ENCODE measurements at regions not wholly inside any gene's neighbourhood (a gene's known extent, or its start where the extent isn't known, plus 50 kb on each side); places are given as distances from the start of the nearest gene placed in this dataset.

DNA sequence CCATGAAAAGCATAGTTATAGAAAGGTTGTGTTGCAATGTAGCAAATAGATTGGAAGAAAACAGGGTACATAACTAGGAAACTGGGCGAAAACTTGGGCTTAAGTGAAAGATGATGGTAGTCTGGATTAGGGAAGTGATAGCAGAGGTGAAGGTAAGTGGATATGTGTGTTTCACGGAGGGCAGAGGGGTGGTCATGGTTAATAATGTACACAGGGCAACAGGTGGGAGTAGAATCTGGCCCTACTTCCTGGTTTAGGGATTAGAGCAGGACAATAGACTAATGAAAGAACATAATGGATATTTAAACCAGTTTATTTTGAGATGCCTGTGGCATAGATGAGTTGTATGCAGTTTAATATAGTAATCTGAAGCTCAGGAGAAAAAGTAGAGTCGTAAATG is 257.3 kb upstream of the SPRY2 start:
- Histone ChIP-seq H3K9me3 (no peaks in the 10 kb centered on the region), H3K4me1 (no peaks in the 10 kb centered on the region), H3K27ac (no peak overlapping the region), H3K27me3 (no peaks in the 10 kb centered on the region), H3K36me3 (no peaks in the 10 kb centered on the region), H3K4me3 (no peak overlapping the region)
- no peak for DNase-seq (ENCODE audit: low spot score)
- TF ChIP-seq, protein P1, sequence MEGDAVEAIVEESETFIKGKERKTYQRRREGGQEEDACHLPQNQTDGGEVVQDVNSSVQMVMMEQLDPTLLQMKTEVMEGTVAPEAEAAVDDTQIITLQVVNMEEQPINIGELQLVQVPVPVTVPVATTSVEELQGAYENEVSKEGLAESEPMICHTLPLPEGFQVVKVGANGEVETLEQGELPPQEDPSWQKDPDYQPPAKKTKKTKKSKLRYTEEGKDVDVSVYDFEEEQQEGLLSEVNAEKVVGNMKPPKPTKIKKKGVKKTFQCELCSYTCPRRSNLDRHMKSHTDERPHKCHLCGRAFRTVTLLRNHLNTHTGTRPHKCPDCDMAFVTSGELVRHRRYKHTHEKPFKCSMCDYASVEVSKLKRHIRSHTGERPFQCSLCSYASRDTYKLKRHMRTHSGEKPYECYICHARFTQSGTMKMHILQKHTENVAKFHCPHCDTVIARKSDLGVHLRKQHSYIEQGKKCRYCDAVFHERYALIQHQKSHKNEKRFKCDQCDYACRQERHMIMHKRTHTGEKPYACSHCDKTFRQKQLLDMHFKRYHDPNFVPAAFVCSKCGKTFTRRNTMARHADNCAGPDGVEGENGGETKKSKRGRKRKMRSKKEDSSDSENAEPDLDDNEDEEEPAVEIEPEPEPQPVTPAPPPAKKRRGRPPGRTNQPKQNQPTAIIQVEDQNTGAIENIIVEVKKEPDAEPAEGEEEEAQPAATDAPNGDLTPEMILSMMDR (IDR thresholded peaks at IDR 0.05) = no peak

DNA sequence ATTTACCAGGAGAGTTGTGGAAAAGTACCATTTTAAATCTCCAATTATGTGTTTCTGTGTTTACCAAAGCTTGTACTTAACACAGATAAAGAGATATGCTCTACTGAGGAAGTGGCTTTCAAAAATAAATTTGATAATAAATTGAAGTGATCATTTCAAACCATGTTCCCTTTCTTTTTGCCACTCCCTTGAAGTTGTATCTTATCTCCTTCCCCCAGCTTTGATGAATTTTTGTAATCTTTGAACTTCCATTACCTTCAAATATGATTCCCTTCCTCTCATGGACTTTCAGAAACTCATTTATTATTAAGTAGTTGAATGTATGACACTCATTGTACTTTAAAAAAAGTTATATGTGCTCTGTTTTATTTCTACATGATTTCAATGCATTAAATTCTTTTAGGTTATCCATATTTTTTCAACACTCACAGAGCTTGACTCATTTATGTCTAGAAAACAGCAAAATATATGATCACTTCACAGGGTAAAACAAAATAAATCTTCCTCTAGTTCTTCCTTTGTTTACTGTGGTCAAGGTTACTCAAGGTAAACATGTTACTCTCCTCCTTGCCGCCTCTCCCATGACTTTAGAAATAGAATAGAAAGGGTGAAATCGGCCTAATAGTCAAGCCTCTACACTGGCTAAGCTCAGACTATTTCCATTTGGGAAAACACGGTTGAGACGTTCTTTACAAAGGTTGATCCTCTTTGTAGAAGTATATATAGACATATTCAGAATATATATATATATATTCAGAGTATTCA is 251.2 kb upstream of the SPRY2 start:
- TF ChIP-seq, protein P1 (IDR thresholded peaks at IDR 0.05) = no peak
- Histone ChIP-seq H3K36me3 (no peaks in the 10 kb centered on the region), H3K4me3 (no peak overlapping the region), H3K27me3 (no peaks in the 10 kb centered on the region), H3K4me1 (no peaks in the 10 kb centered on the region), H3K27ac (no peak overlapping the region), H3K9me3 (peaks cover 0 to 7% of the 10 kb centered on the region in 2 donors)
- DNase-seq (ENCODE audit: low spot score) = no peak

DNA sequence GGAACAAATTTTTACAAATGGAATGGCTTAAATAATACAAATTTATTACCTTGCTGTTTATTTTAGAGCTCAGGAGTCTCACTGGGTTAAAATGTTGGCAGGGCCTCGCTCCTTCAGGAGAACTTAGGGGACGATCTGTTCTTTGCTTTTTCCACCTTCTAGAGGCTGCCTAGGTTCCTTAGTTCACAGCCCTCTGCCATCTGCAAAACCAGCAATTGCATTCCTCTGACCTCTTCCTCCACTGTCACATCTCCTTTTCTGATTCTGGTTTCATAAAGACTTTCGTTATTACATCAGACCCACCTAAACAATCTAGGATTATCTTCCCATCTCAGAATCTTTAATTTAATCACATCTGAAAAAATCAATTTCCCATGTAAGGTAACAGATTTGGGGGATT is 249.6 kb upstream of the SPRY2 start:
- peaks cover 0 to 7% of the 10 kb centered on the region in 2 donors for H3K9me3 ChIP-seq
- H3K4me3 ChIP-seq = no peak overlapping the region
- H3K4me1 ChIP-seq = no peaks in the 10 kb centered on the region
- no peaks in the 10 kb centered on the region for H3K27me3 ChIP-seq
- no peaks in the 10 kb centered on the region for H3K36me3 ChIP-seq
- DNase-seq (ENCODE audit: low spot score) = no peak
- TF ChIP-seq, protein P1 (IDR thresholded peaks at IDR 0.05) = no peak
- no peak overlapping the region for H3K27ac ChIP-seq

DNA sequence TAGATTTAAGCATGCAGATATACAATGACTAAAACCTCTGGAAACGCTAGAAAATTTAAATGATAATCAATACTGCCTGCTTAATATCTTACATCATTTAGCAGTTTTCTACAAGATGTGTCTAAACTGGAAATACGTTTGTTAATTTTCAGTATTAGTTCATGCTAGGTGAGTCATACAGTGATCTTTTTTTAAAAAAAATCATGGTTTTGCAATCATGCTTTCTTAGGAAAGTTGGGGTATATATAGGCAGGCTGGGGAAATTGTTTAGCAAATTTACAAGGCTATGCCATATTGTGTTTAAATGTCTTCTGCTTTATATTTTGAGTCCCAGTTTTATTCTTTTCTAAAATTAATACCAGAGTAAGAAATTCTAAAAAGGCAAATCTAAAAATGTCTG is 245.4 kb upstream of the SPRY2 start:
- Histone ChIP-seq H3K36me3 (no peaks in the 10 kb centered on the region), H3K27me3 (no peaks in the 10 kb centered on the region), H3K27ac (no peak overlapping the region), H3K4me3 (no peak overlapping the region), H3K9me3 (peaks cover 0 to 7% of the 10 kb centered on the region in 2 donors), H3K4me1 (no peaks in the 10 kb centered on the region)
- no peak for DNase-seq (ENCODE audit: low spot score)
- TF ChIP-seq, protein P1 (IDR thresholded peaks at IDR 0.05) = no peak

DNA sequence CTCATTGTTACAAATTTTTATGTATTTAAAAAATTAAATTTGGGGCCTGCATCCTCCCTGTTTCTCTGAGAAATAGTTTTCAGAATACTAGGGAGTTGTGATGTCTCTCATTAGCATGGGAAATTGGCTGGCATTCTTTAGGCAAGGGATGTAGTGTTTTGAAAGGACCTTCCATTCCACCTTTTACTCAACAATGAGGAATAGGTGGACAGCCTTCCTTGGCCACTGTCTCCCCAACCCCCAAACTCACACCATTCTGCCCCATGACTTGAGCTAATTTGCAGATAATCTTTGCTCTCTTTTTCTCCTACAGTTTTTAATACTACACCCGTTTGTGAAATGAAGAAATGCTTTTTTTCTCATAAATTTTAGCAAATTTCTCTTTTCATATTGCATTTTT is 244.6 kb upstream of the SPRY2 start:
- no peaks in the 10 kb centered on the region for H3K27me3 ChIP-seq
- DNase-seq (ENCODE audit: low spot score) = no peak

More for the DNA sequence above, 244.6 kb upstream of the SPRY2 start:
- Histone ChIP-seq H3K36me3 (no peaks in the 10 kb centered on the region), H3K27ac (no peak overlapping the region), H3K4me3 (no peak overlapping the region), H3K9me3 (peaks cover 0 to 7% of the 10 kb centered on the region in 2 donors), H3K4me1 (no peaks in the 10 kb centered on the region)
- TF ChIP-seq, protein P1 (IDR thresholded peaks at IDR 0.05) = no peak
